Kidney glomerular epithelial cell (primary cell): ENCODE measurements at regions not wholly inside any gene's neighbourhood (a gene's known extent, or its start where the extent isn't known, plus 50 kb on each side); places are given as distances from the start of the nearest gene placed in this dataset.

Experiments
- DNase-seq: peaks from one replicate; lab custom pipeline; 2025; lab: John Stamatoyannopoulos, UW

DNA sequence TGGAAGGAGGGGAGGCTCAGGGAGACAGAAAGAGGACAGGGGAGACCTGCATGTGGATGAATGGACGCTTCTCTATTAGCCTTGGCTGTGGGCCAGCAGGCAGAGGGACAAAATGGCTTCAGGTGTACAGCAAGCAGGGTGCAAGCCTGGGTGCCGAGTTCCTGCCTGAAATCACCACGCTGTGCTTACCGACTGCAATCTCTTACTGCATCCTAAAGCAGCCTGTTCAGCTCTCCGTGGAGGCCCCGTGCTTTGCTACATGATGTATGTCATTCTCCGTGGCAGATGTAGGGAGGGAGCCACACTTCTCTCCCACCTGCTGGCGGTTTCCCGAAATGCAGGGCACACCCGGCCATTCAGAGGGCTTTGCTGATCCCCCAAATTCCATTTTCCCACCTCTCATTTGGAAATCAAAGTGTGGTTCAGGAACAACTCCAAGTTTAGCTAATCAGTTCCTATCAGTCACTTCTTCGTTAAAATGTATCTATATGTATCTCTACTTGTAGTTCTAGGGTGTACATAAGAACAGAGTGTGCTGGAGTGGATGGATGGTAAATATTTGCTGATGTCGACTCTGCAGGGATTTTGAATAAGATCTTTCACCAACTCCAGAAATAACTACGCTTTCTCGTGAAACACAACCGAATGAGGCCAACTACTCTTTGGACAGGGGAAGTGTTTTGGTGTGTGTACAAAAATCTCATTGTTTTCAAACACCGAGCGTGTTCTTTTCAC lies 122.3 kb upstream of the BACE2 start:
- no peak for DNase-seq

- no peak for DNase-seq
These were observed 119.8 kb upstream of the BACE2 start for GRCh38 chr21:41048145-41048544.

DNA sequence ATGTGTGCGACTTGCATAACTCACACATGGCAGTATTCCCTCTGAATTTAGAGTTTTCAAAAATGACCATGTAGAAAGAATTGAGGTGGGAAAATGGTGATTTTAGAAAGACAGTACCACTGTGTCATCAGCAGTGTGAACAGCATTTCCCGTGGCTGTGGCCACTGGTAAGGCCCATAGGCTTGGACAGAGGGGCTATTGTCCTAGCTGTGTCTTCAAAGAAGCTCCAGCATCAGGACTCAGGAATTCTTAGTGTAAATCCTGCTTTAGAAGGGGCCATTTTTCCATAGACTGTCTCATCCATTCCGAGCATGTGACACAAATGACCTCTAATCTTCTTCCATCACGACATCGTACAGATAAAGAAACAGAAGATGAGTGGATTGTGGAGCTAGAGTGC lies 119.3 kb upstream of the BACE2 start:
- no peak for DNase-seq

DNA sequence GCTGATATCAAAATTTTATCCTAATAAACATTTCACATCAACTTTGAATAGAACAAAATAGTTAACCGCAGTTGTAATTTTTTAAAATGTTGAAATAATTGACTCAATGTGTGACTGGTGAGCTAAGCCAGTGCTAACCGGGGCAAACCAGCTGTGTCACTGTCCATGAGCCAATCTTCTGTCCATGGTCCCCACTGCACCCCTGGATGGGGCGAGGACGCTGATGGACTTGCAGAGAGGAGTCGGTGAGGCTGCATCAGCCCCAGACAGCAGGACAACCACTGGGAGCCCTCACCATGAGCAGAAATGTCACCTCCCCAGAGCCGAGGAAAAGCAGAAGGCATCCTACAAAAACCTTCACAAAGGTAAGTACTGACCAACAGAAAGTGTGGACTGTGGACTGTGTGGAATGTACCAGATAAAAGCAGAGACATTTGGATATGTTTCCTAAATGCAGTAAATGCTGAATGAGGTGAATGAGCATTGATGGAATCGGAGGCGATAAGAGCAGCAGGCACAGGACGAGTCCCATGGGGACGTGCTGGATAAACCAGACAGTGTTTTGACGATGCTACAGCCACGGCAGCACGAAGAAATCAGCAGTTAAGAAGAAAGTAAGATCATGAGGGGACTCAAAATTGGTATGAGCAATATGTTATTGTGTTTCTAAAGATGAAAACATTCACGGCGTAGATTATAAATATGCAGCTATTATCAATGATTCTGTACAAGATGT lies 115.0 kb upstream of the BACE2 start:
- DNase-seq: no peak

DNA sequence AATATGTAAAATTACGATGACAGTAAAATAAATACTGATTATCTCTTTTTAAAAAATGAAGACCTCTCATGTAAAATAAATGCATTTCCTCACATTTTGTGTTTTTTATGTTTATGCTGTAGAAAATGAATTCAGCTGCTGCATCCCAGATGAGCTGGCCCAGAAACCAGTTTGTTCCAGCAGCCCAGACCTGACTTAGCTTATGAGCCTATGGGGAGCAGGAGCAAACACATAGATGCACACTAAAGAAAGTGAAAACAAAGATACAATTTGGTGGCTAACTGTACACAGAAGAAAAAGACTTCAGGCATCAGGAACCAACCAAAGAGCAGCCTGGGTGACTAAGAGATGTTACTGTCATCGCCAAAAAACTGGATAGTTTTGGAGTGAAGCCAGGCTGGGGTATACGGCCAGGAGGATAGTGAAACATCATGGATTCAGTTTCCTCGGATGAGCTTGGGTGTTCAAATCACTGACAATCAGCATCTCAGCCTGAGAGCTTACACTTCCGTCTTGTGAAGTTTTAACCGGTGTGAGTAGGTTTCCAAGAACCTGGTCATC lies 113.9 kb upstream of the BACE2 start:
- no peak for DNase-seq

DNA sequence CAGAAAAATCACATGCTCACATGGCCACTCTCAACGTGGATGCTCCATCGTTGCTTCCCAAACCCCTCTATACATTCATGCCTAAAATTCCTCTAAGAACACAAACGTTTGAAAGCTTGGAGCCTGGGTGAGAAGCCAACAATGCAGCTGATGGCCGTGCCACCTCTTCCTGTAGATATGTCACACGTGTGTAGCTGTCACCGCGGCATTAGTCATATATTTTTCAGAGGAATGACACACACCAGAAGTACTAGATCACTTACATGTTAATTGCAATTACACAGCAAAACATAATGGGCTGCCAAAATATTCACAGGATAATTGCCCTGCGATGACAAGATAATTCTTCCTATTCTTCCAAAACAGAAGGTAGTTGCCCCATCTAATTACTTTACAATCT lies 112.7 kb upstream of the BACE2 start:
- DNase-seq: no peak

DNA sequence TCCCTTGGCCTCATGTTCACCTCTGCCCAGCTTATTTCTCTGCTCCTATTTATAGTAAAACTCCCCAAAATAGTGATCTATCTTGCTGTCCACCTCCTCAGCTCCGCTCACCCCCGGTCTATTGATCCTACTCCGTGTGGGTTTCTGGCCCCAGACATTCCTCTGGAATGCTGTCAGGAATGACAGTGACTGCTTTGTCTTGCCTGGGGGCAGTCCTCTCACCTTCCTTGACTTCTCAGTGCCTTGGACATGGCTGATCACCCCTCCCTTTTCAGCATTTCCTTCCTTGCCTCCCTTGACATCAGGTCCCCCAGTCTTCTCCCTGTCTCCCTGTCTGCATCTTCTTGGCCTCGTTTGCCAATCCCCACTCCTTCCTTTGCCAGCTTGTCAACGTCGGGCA lies 108.1 kb upstream of the BACE2 start:
- no peak for DNase-seq

DNA sequence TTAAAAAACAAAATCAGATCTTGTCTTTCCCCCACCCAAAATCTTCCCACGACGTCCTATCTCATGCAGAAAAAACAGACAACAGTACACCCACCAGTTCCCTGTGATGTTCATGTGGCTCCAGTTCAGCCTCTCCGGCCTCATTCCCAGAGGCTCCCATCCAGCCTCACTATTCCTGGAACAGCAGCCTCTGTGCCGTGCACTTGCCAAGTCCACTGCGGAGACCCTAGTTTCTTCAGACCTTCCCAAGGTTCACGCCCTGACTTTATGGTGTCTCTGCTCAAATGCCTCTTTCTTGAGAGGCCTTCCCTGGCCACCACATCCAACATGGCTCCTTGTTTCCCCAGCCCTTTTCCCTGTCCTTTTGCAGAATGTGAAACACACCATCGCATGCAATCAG lies 106.3 kb upstream of the BACE2 start:
- no peak for DNase-seq

DNA sequence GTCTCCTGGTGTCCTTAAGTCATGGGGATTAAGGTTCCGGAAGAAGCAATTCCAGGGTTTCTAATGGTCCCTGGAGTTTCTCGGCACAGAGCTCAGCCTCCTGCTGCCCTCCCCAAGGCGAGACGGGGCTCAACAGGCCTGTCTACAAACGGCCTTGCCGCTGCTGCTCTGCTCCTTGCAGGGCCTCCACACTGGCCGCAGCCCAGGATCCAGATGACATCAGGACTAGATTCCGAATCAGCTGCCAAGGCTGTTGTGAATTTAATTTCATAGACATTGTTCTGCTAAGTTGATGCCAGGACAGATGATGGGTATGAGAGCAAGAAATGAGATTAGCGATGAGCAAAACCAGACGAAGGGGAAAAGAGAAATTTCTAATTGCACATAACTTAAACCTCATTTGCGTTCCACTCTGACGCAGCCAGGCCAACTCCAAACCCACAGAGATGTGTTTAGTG lies 103.6 kb upstream of the BACE2 start:
- no peak for DNase-seq

- no peak for DNase-seq
These were observed 103.0 kb upstream of the BACE2 start for GRCh38 chr21:41064951-41065350.

DNA sequence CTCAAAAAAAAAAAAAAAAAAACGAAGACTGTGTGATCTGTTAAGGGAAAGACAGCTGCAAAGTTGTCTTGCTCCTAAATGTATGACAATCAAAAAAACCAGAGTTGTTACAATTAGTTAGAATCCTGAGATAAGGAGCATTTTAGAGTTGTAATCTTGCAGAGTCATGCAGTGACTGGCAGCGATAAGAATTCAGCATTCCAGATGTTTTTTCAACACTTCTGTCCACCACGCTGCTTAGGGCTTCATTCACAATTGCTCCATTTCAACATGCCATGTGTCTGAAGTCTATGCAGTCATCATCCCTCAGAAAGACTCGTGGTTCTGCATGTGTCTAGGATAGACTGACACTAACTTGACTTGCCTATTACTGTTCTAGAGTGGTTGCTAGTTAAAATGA lies 102.4 kb upstream of the BACE2 start:
- DNase-seq: no peak

- no peak for DNase-seq
These were observed 101.6 kb upstream of the BACE2 start for GRCh38 chr21:41066086-41066938.

DNA sequence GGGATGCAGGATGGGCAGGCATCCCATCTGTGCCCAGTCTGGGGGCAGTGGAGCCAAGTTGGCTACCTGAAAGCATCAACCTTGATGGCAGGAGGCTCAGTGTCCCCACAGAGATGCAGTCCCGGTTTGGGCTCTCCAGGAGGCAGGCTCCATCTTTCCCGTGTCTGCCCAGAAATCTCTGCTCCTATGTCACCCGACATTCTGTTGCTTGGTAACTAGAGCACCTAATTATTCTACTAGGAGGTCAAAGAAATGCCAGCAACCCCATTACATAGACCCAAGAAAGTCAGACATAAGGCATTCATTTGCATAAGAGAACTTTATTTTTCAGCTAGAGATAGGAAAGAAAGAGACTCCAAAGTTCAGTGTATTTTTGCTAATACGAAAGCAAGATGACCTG lies 100.3 kb upstream of the BACE2 start:
- no peak for DNase-seq

DNA sequence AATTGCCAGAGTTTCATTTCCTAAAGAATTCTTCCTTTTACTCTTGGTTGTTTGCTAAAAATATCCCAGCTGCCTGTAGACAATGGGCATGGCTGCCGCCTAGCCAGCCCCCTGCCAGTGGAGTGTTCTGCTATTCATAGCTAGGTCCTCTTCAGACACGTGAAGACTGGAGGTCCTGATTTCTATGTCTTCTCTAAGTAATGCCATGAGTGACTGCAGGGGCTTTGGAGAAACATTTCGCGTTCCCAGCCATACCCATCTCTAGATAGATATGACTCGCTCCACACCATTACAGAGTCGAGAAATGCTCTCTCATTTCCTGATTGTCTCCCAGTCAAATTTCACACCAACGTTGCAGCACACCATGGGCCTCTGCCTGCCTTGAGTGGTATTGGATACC lies 99.5 kb upstream of the BACE2 start:
- DNase-seq: no peak

GRCh38 chr21:41068967-41069642 lies 98.9 kb upstream of the BACE2 start:
- DNase-seq: peak; percentile 3

GRCh38 chr21:41070284-41070683 lies 97.7 kb upstream of the BACE2 start:
- DNase-seq: no peak

- DNase-seq: no peak
These were observed 96.4 kb upstream of the BACE2 start for GRCh38 chr21:41071258-41072171.

DNA sequence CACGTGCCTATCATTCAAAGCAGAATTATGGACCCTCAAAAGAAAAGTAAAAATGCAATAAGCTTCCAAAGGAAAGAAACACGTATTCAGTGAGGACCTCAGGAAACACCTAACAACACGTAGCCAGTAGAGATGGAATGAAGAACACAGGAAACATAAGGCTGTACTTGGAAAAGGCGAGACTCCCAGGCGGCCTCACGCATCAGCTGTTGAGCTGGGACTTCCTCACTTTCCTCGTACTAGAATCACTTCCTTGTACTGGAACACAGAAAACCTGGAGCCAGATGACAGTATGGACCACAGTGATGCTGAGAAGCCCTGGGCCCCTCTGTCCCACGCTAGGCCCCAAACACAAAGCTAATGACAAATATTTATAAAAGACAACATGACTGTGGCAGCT lies 94.4 kb upstream of the BACE2 start:
- no peak for DNase-seq

DNA sequence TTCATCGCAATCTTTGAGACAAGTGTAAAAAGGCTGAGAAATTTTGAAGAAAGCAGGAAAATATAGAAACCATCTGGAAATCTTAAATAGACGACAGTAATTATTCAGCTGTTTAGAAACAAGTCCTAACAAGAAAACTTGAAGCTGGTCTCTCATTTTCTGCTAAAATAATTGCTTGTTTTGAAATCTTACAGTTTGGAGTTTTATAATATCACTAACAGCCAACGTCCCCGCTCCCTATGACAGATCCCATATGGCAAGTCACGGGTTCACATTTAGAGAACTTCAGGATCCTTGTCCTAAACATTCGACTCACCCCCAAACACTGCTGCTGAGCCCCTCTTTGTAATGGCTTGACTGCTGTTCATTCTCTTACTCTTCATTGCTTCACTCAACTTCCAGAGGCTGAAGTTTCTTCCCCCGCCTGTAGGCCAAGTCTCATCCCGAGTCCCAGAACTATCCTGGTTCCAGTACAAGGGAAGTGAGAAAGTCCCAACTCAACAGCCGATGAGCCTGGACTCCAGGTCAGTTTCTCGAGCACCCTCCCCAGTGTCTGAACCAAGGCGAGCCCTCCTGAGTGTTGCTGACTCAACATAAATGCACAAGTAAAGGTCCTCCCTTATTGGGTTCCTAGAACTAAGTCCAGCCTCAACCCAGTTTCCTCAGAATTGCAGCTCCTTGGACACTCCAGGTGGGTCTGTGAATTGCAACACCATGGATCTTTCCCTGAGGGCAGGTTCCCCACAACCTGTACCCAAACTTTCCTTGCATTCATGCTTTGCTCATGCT lies 93.4 kb upstream of the BACE2 start:
- DNase-seq: no peak

GRCh38 chr21:41075656-41076055 lies 92.3 kb upstream of the BACE2 start:
- no peak for DNase-seq
